ENCODE measurements at regions not wholly inside any gene's neighbourhood (a gene's known extent, or its start where the extent isn't known, plus 50 kb on each side); places are given as distances from the start of the nearest gene placed in this dataset.

DNA sequence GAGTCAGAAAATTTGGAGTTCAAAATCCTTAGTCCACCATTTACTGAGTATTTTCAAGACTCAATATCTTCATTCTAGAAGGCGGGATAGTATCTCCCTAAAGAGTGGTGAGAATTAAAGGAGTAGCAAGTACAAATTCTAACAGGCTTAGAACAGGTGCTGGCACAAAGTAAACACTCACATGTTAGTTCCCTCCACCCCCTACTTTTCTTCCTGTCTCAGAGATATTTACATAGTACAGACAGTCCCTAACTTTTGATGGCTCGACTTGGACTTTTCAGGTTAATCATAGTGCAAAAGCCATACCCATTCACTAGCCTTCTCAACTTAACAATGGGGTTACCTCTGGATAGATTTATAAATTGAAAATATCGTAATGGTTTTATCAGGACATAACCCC is 476.2 kb upstream of the RASGRP1 start:
- Histone ChIP-seq H3K4me3 (ENCODE audit: low read length in 2 of 2) (no peak overlapping the region), H3K4ac (ENCODE audit: low read length) (no peak overlapping the region), H3K23ac (ENCODE audit: low read depth, low read length, poor library complexity) (no peak overlapping the region), H3K9me3 (replicated peaks in 1 of 2; ENCODE audit: control insufficient read depth in 2 of 2, insufficient read depth in 1 of 2, low read depth in 1 of 2, low read length in 2 of 2) (no peaks in the 10 kb centered on the region), H2BK5ac (ENCODE audit: low read length) (no peak overlapping the region), H3K4me2 (ENCODE audit: insufficient read depth, low read length, poor library complexity, severe bottlenecking) (no peak overlapping the region), H3K18ac (ENCODE audit: low read length) (no peak overlapping the region), H4K91ac (ENCODE audit: low read depth, low read length, poor library complexity) (no peak overlapping the region), H4K8ac (ENCODE audit: low read depth, low read length) (no peak overlapping the region), H2BK12ac (ENCODE audit: low read length) (no peak overlapping the region), H2AFZ (ENCODE audit: low read length) (no peak overlapping the region), H3K14ac (ENCODE audit: low read length) (no peak overlapping the region), H3K4me1 (ENCODE audit: control insufficient read depth in 2 of 2, insufficient read depth in 1 of 2, low read depth in 1 of 2, low read length in 2 of 2) (no peaks in the 10 kb centered on the region), H3K9ac (ENCODE audit: low read depth, low read length, poor library complexity) (no peak overlapping the region), H3K27ac (replicated peaks; ENCODE audit: low read length) (no peak overlapping the region), H3K27me3 (ENCODE audit: control insufficient read depth in 3 of 3, insufficient read depth in 3 of 3, low read depth in 1 of 3, low read length in 3 of 3) (no peaks in the 10 kb centered on the region), H2BK15ac (ENCODE audit: low read length) (no peak overlapping the region), H3K79me1 (ENCODE audit: low read depth, low read length) (no peaks in the 10 kb centered on the region), H2BK120ac (ENCODE audit: low read depth, low read length) (no peak overlapping the region), H3K36me3 (replicated peaks in 1 of 2; ENCODE audit: control insufficient read depth in 2 of 2, insufficient read depth in 2 of 2, low read length in 2 of 2) (no peaks in the 10 kb centered on the region), H2AK5ac (ENCODE audit: low read depth, low read length) (no peak overlapping the region)
- no CpG with 5 or more reads among the region's 3 CpGs for WGBS, 2 donors (ENCODE audit: extremely low coverage in 2 of 2, insufficient read length in 2 of 2, insufficient replicate concordance in 1 of 2)
- no peak for DNase-seq (ENCODE audit: low spot score)

DNA sequence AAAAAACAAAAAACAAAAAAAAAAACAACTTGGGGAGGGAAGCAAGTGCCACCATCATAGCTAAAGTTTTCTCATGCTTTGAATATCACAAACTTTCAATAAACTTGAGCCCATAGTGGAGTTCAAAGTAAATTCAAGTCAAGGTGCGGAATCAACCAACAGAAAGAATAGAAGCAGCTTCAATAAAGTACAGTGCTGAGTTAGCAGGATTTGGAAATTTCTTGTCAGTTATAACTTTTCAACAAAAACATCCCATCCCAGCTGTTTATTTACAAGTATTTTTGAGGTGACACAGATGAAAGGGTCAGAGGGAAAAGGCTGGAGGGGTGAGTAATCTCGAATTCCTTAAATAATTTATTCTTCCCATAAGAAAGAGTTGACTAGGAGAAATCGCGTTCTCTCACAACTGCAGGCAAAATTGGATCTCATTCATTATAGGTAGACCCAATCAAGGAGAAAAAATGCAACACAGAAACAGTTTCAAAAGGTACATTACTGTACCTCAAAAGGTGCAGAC is 477.4 kb upstream of the RASGRP1 start:
- no peaks in the 10 kb centered on the region for H3K36me3 ChIP-seq (replicated peaks in 1 of 2; ENCODE audit: control insufficient read depth in 2 of 2, insufficient read depth in 2 of 2, low read length in 2 of 2)

GRCh38 chr15:39051626-39052322 is 487.2 kb upstream of the RASGRP1 start:
- no peak overlapping the region for H2AK5ac ChIP-seq (ENCODE audit: low read depth, low read length)
- no peak overlapping the region for H3K27ac ChIP-seq (replicated peaks; ENCODE audit: low read length)
- peaks cover 0 to 4% of the 10 kb centered on the region in 2 donors for H3K9me3 ChIP-seq (replicated peaks in 1 of 2; ENCODE audit: control insufficient read depth in 2 of 2, insufficient read depth in 1 of 2, low read depth in 1 of 2, low read length in 2 of 2)
- H2BK12ac ChIP-seq (ENCODE audit: low read length): no peak overlapping the region
- H2BK120ac ChIP-seq (ENCODE audit: low read depth, low read length): no peak overlapping the region
- H3K18ac ChIP-seq (ENCODE audit: low read length): no peak overlapping the region
- WGBS, 2 donors (ENCODE audit: extremely low coverage in 2 of 2, insufficient read length in 2 of 2, insufficient replicate concordance in 1 of 2): no CpG with 5 or more reads among the region's 4 CpGs
- no peaks in the 10 kb centered on the region for H3K79me1 ChIP-seq (ENCODE audit: low read depth, low read length)
- no peaks in the 10 kb centered on the region for H3K4me1 ChIP-seq (ENCODE audit: control insufficient read depth in 2 of 2, insufficient read depth in 1 of 2, low read depth in 1 of 2, low read length in 2 of 2)
- H3K4me3 ChIP-seq (ENCODE audit: low read length in 2 of 2): no peak overlapping the region
- H3K4ac ChIP-seq (ENCODE audit: low read length): no peak overlapping the region
- no peak overlapping the region for H2BK15ac ChIP-seq (ENCODE audit: low read length)
- H3K14ac ChIP-seq (ENCODE audit: low read length): no peak overlapping the region
- H2BK5ac ChIP-seq (ENCODE audit: low read length): no peak overlapping the region
- H3K27me3 ChIP-seq (ENCODE audit: control insufficient read depth in 3 of 3, insufficient read depth in 3 of 3, low read depth in 1 of 3, low read length in 3 of 3): no peaks in the 10 kb centered on the region
- no peak for DNase-seq (ENCODE audit: low spot score)
- no peak overlapping the region for H3K4me2 ChIP-seq (ENCODE audit: insufficient read depth, low read length, poor library complexity, severe bottlenecking)
- H3K23ac ChIP-seq (ENCODE audit: low read depth, low read length, poor library complexity): no peak overlapping the region
- H4K8ac ChIP-seq (ENCODE audit: low read depth, low read length): no peak overlapping the region
- H3K36me3 ChIP-seq (replicated peaks in 1 of 2; ENCODE audit: control insufficient read depth in 2 of 2, insufficient read depth in 2 of 2, low read length in 2 of 2): no peaks in the 10 kb centered on the region
- H4K91ac ChIP-seq (ENCODE audit: low read depth, low read length, poor library complexity): no peak overlapping the region
- H2AFZ ChIP-seq (ENCODE audit: low read length): no peak overlapping the region
- H3K9ac ChIP-seq (ENCODE audit: low read depth, low read length, poor library complexity): no peak overlapping the region

More for the DNA sequence above, 477.4 kb upstream of the RASGRP1 start:
- no peaks in the 10 kb centered on the region for H3K27me3 ChIP-seq (ENCODE audit: control insufficient read depth in 3 of 3, insufficient read depth in 3 of 3, low read depth in 1 of 3, low read length in 3 of 3)
- no peak overlapping the region for H3K27ac ChIP-seq (replicated peaks; ENCODE audit: low read length)
- no peak overlapping the region for H4K8ac ChIP-seq (ENCODE audit: low read depth, low read length)
- WGBS, 2 donors (ENCODE audit: extremely low coverage in 2 of 2, insufficient read length in 2 of 2, insufficient replicate concordance in 1 of 2): no CpG with 5 or more reads among the region's 4 CpGs
- no peak for DNase-seq (ENCODE audit: low spot score)
- H3K4me2 ChIP-seq (ENCODE audit: insufficient read depth, low read length, poor library complexity, severe bottlenecking): no peak overlapping the region
- no peak overlapping the region for H3K14ac ChIP-seq (ENCODE audit: low read length)
- H3K79me1 ChIP-seq (ENCODE audit: low read depth, low read length): no peaks in the 10 kb centered on the region
- H3K18ac ChIP-seq (ENCODE audit: low read length): no peak overlapping the region
- H2BK5ac ChIP-seq (ENCODE audit: low read length): no peak overlapping the region
- H3K9me3 ChIP-seq (replicated peaks in 1 of 2; ENCODE audit: control insufficient read depth in 2 of 2, insufficient read depth in 1 of 2, low read depth in 1 of 2, low read length in 2 of 2): no peaks in the 10 kb centered on the region
- no peak overlapping the region for H2AFZ ChIP-seq (ENCODE audit: low read length)
- H2BK12ac ChIP-seq (ENCODE audit: low read length): no peak overlapping the region
- no peak overlapping the region for H2AK5ac ChIP-seq (ENCODE audit: low read depth, low read length)
- no peak overlapping the region for H4K91ac ChIP-seq (ENCODE audit: low read depth, low read length, poor library complexity)
- no peak overlapping the region for H2BK120ac ChIP-seq (ENCODE audit: low read depth, low read length)
- H3K4me3 ChIP-seq (ENCODE audit: low read length in 2 of 2): no peak overlapping the region
- no peak overlapping the region for H2BK15ac ChIP-seq (ENCODE audit: low read length)
- H3K23ac ChIP-seq (ENCODE audit: low read depth, low read length, poor library complexity): no peak overlapping the region
- H3K9ac ChIP-seq (ENCODE audit: low read depth, low read length, poor library complexity): no peak overlapping the region
- H3K4me1 ChIP-seq (ENCODE audit: control insufficient read depth in 2 of 2, insufficient read depth in 1 of 2, low read depth in 1 of 2, low read length in 2 of 2): no peaks in the 10 kb centered on the region
- no peak overlapping the region for H3K4ac ChIP-seq (ENCODE audit: low read length)

DNA sequence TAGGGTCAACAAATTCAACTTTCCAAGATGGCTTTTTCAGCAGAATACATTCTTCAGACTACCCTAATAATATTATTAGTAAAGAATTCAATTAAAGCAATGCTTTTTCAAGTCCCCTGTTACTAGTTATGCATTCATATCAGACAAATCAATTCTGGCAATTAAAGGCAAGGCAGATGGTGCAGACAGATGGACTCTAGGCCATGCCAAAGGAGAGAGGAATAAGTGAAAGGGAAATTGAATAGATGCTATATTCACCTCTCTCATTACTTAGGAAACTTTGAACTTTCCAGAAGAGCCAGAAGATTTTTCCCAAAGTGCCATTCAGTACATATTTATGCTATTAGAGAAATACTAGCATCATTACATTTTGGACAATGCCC is 487.7 kb upstream of the RASGRP1 start:
- H2BK12ac ChIP-seq (ENCODE audit: low read length): no peak overlapping the region
- H3K4ac ChIP-seq (ENCODE audit: low read length): no peak overlapping the region
- H3K18ac ChIP-seq (ENCODE audit: low read length): no peak overlapping the region
- no peak overlapping the region for H3K14ac ChIP-seq (ENCODE audit: low read length)
- H3K9me3 ChIP-seq (replicated peaks in 1 of 2; ENCODE audit: control insufficient read depth in 2 of 2, insufficient read depth in 1 of 2, low read depth in 1 of 2, low read length in 2 of 2): peaks cover 0 to 4% of the 10 kb centered on the region in 2 donors
- H4K8ac ChIP-seq (ENCODE audit: low read depth, low read length): no peak overlapping the region
- no peak overlapping the region for H2AFZ ChIP-seq (ENCODE audit: low read length)
- no peak overlapping the region for H2BK120ac ChIP-seq (ENCODE audit: low read depth, low read length)
- no peak overlapping the region for H3K4me2 ChIP-seq (ENCODE audit: insufficient read depth, low read length, poor library complexity, severe bottlenecking)
- DNase-seq (ENCODE audit: low spot score): no peak
- no peaks in the 10 kb centered on the region for H3K4me1 ChIP-seq (ENCODE audit: control insufficient read depth in 2 of 2, insufficient read depth in 1 of 2, low read depth in 1 of 2, low read length in 2 of 2)
- no peaks in the 10 kb centered on the region for H3K36me3 ChIP-seq (replicated peaks in 1 of 2; ENCODE audit: control insufficient read depth in 2 of 2, insufficient read depth in 2 of 2, low read length in 2 of 2)
- H3K27me3 ChIP-seq (ENCODE audit: control insufficient read depth in 3 of 3, insufficient read depth in 3 of 3, low read depth in 1 of 3, low read length in 3 of 3): no peaks in the 10 kb centered on the region
- no peak overlapping the region for H4K91ac ChIP-seq (ENCODE audit: low read depth, low read length, poor library complexity)
- no peak overlapping the region for H3K27ac ChIP-seq (replicated peaks; ENCODE audit: low read length)
- H3K79me1 ChIP-seq (ENCODE audit: low read depth, low read length): no peaks in the 10 kb centered on the region
- no peak overlapping the region for H3K9ac ChIP-seq (ENCODE audit: low read depth, low read length, poor library complexity)
- no peak overlapping the region for H2BK15ac ChIP-seq (ENCODE audit: low read length)
- no peak overlapping the region for H3K23ac ChIP-seq (ENCODE audit: low read depth, low read length, poor library complexity)
- H2AK5ac ChIP-seq (ENCODE audit: low read depth, low read length): no peak overlapping the region
- no peak overlapping the region for H3K4me3 ChIP-seq (ENCODE audit: low read length in 2 of 2)
- H2BK5ac ChIP-seq (ENCODE audit: low read length): no peak overlapping the region

Measured in neuronal stem cell (in vitro differentiated cells).